ENCODE measurements at regions not wholly inside any gene's neighbourhood (a gene's known extent, or its start where the extent isn't known, plus 50 kb on each side); places are given as distances from the start of the nearest gene placed in this dataset.

GRCh38 chr1:57748719-57749118 is 324.9 kb upstream of the DAB1 start:
- Mint-ChIP-seq H3K27ac (no peak overlapping the region), H3K9me3 (no peaks in the 10 kb centered on the region), H3K27me3 (ENCODE audit: insufficient read depth) (peaks cover 11% of the 10 kb centered on the region), H3K4me3 (no peak overlapping the region), H3K36me3 (ENCODE audit: low read depth) (no peaks in the 10 kb centered on the region), H3K4me1 (no peaks in the 10 kb centered on the region)
- H3K9me3 ChIP-seq (ENCODE audit: control insufficient read depth, low read length) = no peaks in the 10 kb centered on the region
- no peak overlapping the region for H3K9ac ChIP-seq (ENCODE audit: extremely low read depth, low read length, poor library complexity, severe bottlenecking)
- peaks cover 6% of the 10 kb centered on the region for H3K27me3 ChIP-seq (ENCODE audit: control insufficient read depth, insufficient read depth, low read length, poor library complexity, severe bottlenecking)
- H3K27ac ChIP-seq (ENCODE audit: low read depth, low read length) = no peak overlapping the region
- DNase-seq = no peak
- no peak overlapping the region for H3K4me3 ChIP-seq (ENCODE audit: low read length)
- no peak for TF ChIP-seq CTCF (conservative IDR thresholded peaks at IDR 0.05)
- H3K36me3 ChIP-seq (ENCODE audit: control insufficient read depth, insufficient read depth, low read length) = no peaks in the 10 kb centered on the region
- 96 to 100% methylated on average over 2 of the region's 2 CpGs for WGBS, 2 experiments (ENCODE audit: insufficient coverage in 1 of 2, insufficient read length in 1 of 2)
- H3K4me1 ChIP-seq (ENCODE audit: control insufficient read depth, insufficient read depth, low read length) = no peaks in the 10 kb centered on the region

GRCh38 chr1:57747818-57748217 is 324.0 kb upstream of the DAB1 start:
- H3K4me3 Mint-ChIP-seq = no peak overlapping the region
- WGBS, 2 experiments (ENCODE audit: insufficient coverage in 1 of 2, insufficient read length in 1 of 2) = 91% methylated on average over 1 of the region's 1 CpG; no CpG with 5 or more reads in 1 of the 2 experiments
- no peaks in the 10 kb centered on the region for H3K9me3 ChIP-seq (ENCODE audit: control insufficient read depth, low read length)
- H3K27me3 Mint-ChIP-seq (ENCODE audit: insufficient read depth) = peaks cover 15% of the 10 kb centered on the region
- H3K4me1 Mint-ChIP-seq = no peaks in the 10 kb centered on the region
- H3K36me3 ChIP-seq (ENCODE audit: control insufficient read depth, insufficient read depth, low read length) = no peaks in the 10 kb centered on the region
- no peaks in the 10 kb centered on the region for H3K9me3 Mint-ChIP-seq
- H3K4me1 ChIP-seq (ENCODE audit: control insufficient read depth, insufficient read depth, low read length) = no peaks in the 10 kb centered on the region
- DNase-seq = no peak
- no peak overlapping the region for H3K27ac ChIP-seq (ENCODE audit: low read depth, low read length)
- H3K27me3 ChIP-seq (ENCODE audit: control insufficient read depth, insufficient read depth, low read length, poor library complexity, severe bottlenecking) = peaks cover 6% of the 10 kb centered on the region
- H3K4me3 ChIP-seq (ENCODE audit: low read length) = no peak overlapping the region
- no peak overlapping the region for H3K9ac ChIP-seq (ENCODE audit: extremely low read depth, low read length, poor library complexity, severe bottlenecking)
- no peaks in the 10 kb centered on the region for H3K36me3 Mint-ChIP-seq (ENCODE audit: low read depth)
- no peak for TF ChIP-seq CTCF (conservative IDR thresholded peaks at IDR 0.05)
- H3K27ac Mint-ChIP-seq = no peak overlapping the region

- Mint-ChIP-seq H3K27me3 (ENCODE audit: insufficient read depth) (peaks cover 32% of the 10 kb centered on the region), H3K9me3 (no peaks in the 10 kb centered on the region), H3K36me3 (ENCODE audit: low read depth) (no peaks in the 10 kb centered on the region), H3K4me1 (peaks cover 2% of the 10 kb centered on the region), H3K4me3 (no peak overlapping the region), H3K27ac (no peak overlapping the region)
- Histone ChIP-seq H3K9me3 (ENCODE audit: control insufficient read depth, low read length) (no peaks in the 10 kb centered on the region), H3K4me1 (ENCODE audit: control insufficient read depth, insufficient read depth, low read length) (no peaks in the 10 kb centered on the region), H3K9ac (ENCODE audit: extremely low read depth, low read length, poor library complexity, severe bottlenecking) (no peak overlapping the region), H3K27ac (ENCODE audit: low read depth, low read length) (no peak overlapping the region), H3K36me3 (ENCODE audit: control insufficient read depth, insufficient read depth, low read length) (no peaks in the 10 kb centered on the region), H3K27me3 (ENCODE audit: control insufficient read depth, insufficient read depth, low read length, poor library complexity, severe bottlenecking) (peaks cover 6% of the 10 kb centered on the region), H3K4me3 (ENCODE audit: low read length) (no peak overlapping the region)
- DNase-seq = no peak
- WGBS, 2 experiments (ENCODE audit: insufficient coverage in 1 of 2, insufficient read length in 1 of 2) = 86 to 89% methylated on average over 4 of the region's 4 CpGs
- TF ChIP-seq CTCF (conservative IDR thresholded peaks at IDR 0.05) = no peak
Observed at GRCh38 chr1:57741521-57741920, 317.7 kb upstream of the DAB1 start.
